HG03103 (cell line): ENCODE measurements at regions not wholly inside any gene's neighbourhood (a gene's known extent, or its start where the extent isn't known, plus 50 kb on each side); places are given as distances from the start of the nearest gene placed in this dataset.
"Not testable (repeated sequence)": the region's sequence is repeated elsewhere in the genome, so short reads cannot be mapped to it uniquely, and the experiment has no call there.

Source experiments
- ATAC-seq: cut with Tn5 transposase; IDR thresholded peaks from one replicate; pipeline ENCODE4 v1.9.1; 2021; ENCODE audit warnings: low read depth; ENCODE audit not compliant: unreplicated experiment

- ATAC-seq, result no peak
These were observed 80.7 kb upstream of the CYRIA start for GRCh38 chr2:16746329-16746728.

DNA sequence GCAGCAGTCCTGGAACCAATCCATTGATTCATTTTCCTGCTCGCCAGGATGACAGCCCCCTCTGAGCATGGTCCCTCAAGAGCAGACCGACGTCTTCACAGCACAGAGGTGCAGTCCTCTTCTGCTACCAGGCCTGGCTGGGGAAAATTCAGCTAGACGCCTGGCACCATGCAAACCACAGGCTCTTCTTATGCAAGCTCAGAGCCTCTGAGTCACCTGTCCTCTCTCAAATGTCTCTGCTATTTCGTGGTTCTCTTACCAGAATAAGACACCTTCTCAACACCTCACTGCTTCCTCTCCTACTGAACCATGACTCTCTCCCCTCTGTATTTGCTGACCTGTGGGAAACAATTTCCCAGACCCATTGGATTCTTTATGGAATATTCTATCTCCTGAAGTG, 79.8 kb upstream of the CYRIA start:
- ATAC-seq, result no peak

DNA sequence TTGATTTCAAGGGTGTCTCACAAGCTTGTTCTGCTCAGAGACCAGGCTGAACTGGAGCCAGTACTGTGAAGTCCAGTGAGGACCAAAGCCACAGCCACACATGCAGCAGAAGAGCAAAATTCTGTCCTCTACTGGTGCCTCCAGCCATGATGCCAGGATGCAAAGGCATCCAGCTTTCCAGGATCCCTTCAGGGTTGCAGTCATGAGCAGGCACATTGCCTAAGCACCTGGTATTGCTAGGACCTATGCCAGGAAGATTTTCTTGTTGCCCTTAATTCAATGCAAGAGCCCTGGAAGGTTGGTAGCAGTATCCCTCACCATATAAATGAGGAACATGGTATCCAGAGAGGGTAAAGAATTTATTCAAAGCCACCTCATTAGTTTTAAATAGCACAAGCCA, 78.9 kb upstream of the CYRIA start:
- no peak for ATAC-seq

GRCh38 chr2:16742026-16742425, 76.4 kb upstream of the CYRIA start:
- ATAC-seq, result no peak

- ATAC-seq, result no peak
These were observed 75.9 kb upstream of the CYRIA start for GRCh38 chr2:16741498-16741897.

GRCh38 chr2:16739778-16740581, 74.3 kb upstream of the CYRIA start:
- ATAC-seq, result no peak

GRCh38 chr2:16738361-16739225, 73.0 kb upstream of the CYRIA start:
- ATAC-seq, result no peak

GRCh38 chr2:16737812-16738211, 72.2 kb upstream of the CYRIA start:
- ATAC-seq, result no peak

DNA sequence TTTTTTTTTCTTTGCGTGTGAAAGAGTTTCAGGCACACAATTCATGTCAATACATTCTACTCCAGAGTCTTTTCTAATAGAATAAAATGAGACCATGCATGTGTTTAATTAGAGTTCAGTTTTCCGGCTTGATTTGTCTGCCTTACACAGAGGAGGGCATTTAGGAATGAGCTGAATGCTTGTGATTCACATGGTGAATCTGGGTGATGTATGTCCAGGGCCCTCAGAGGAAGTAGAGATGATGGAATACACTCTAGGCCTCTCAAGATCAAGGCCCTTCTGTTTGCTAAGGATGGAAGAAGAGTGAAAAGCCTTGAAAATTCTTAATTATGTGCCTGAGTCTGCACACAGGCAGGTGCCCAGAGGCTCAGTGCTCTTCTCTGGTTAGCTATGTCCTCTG, 71.0 kb upstream of the CYRIA start:
- ATAC-seq, result no peak

- peak; percentile 68 for ATAC-seq
These were observed 63.7 kb upstream of the CYRIA start for GRCh38 chr2:16729335-16729734.

DNA sequence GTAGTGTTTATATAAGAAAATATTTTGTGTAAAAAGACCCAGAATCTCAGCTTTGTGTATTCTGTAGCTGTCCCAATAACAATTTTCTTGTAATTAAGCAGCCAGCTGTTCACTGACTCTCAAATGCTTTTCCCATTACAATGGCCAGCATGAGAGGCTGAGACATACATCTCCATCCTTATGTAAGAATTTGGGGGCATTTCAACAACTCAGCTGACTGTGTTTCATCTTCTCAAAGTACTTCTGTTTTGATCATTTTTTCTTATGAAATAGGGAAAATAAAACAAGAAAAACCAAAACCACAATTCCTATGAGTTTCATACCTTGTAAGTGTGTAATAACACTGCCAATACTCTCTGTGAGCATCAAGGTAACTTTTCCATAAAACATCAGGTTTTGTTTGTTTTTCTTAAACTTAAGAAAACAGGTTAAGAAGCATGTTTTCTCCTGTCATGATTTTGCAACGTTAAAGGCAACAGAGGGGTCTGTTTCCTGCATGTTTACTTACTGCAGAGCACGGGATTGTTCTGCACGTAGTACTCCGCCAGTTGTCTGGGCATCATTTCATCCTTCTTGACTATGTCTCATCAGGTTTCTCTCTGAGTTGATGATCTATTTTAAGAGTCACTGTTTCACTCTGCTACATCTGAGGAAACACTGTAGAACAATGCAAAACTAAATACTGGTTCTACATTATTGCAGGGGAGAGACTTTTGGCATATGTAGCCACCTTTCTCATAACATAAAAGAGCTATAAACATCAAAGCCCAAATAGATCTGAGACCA, 62.9 kb upstream of the CYRIA start:
- peak; percentile 74 for ATAC-seq

- not testable (repeated sequence) for ATAC-seq
These were observed 62.2 kb upstream of the CYRIA start for GRCh38 chr2:16727849-16728248.

GRCh38 chr2:16727256-16727655, 61.6 kb upstream of the CYRIA start:
- ATAC-seq, result no peak

GRCh38 chr2:16726577-16726976, 60.9 kb upstream of the CYRIA start:
- no peak for ATAC-seq

GRCh38 chr2:16726147-16726546, 60.5 kb upstream of the CYRIA start:
- no peak for ATAC-seq

- ATAC-seq, result no peak
These were observed 59.9 kb upstream of the CYRIA start for GRCh38 chr2:16725549-16725948.

- no peak for ATAC-seq
These were observed 57.0 kb upstream of the CYRIA start for GRCh38 chr2:16722677-16723076.

GRCh38 chr2:16722126-16722525, 56.5 kb upstream of the CYRIA start:
- ATAC-seq, result no peak

DNA sequence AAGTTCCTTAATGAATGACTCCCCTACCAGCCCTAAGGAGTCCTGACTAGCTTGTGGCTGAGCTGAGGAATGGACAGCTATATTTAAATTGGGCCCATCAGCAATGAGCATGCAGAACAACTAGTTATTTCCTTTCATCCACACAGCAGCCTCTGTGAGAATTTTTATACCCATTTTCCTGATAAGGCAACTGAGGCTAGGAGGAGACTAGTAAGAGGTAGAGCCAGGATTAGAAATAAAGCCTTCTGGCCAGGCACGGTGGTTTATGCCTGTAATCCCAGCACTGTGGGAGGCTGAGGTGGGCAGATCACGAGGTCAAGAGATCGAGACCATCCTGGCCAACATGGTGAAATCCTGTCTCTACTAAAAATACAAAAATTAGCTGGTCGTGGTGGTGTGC, 55.9 kb upstream of the CYRIA start:
- not testable (repeated sequence) for ATAC-seq

- not testable (repeated sequence) for ATAC-seq
These were observed 55.1 kb upstream of the CYRIA start for GRCh38 chr2:16720737-16721136.

DNA sequence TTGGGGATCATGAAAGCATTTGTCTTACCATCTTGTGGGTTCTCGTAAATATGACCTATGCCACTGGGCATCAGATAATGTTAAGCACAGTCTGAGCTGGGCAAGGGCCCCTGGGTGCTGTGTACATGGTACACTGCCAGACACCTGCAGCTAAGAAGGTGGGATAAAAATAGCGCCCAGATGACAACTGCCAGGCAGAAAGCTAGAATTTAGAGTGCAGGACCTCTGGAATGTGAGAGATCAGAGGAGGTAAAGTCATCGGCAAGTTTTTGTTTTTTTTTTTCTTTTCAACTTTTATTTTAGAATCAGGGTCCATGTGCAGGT, 53.8 kb upstream of the CYRIA start:
- ATAC-seq, result no peak
